ENCODE measurements at regions not wholly inside any gene's neighbourhood (a gene's known extent, or its start where the extent isn't known, plus 50 kb on each side); places are given as distances from the start of the nearest gene placed in this dataset.

DNA sequence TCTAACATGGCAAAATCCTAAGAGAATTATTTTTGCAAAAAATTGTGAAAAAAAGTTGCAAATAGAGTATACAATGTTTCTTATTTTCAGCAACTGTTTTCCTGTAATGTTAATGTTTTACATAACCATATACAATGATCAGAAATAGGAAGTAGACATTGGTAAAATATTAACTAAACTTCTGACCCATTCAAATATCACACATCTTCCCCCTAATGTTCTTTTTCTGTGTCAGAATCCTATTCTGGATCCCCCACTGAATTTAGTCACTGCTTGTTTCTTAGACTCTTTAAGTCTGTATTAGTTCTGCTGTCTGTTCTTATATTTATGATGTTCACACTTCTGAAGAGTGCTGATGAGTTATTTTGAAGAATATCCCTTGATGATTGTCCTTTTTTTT is 62.0 kb downstream of the HFE start:
- no peak for DNase-seq (ENCODE audit: low spot score)
- TF ChIP-seq, protein P1, sequence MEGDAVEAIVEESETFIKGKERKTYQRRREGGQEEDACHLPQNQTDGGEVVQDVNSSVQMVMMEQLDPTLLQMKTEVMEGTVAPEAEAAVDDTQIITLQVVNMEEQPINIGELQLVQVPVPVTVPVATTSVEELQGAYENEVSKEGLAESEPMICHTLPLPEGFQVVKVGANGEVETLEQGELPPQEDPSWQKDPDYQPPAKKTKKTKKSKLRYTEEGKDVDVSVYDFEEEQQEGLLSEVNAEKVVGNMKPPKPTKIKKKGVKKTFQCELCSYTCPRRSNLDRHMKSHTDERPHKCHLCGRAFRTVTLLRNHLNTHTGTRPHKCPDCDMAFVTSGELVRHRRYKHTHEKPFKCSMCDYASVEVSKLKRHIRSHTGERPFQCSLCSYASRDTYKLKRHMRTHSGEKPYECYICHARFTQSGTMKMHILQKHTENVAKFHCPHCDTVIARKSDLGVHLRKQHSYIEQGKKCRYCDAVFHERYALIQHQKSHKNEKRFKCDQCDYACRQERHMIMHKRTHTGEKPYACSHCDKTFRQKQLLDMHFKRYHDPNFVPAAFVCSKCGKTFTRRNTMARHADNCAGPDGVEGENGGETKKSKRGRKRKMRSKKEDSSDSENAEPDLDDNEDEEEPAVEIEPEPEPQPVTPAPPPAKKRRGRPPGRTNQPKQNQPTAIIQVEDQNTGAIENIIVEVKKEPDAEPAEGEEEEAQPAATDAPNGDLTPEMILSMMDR (IDR thresholded peaks at IDR 0.05; ENCODE audit: extremely low read depth, missing control alignments) = no peak

DNA sequence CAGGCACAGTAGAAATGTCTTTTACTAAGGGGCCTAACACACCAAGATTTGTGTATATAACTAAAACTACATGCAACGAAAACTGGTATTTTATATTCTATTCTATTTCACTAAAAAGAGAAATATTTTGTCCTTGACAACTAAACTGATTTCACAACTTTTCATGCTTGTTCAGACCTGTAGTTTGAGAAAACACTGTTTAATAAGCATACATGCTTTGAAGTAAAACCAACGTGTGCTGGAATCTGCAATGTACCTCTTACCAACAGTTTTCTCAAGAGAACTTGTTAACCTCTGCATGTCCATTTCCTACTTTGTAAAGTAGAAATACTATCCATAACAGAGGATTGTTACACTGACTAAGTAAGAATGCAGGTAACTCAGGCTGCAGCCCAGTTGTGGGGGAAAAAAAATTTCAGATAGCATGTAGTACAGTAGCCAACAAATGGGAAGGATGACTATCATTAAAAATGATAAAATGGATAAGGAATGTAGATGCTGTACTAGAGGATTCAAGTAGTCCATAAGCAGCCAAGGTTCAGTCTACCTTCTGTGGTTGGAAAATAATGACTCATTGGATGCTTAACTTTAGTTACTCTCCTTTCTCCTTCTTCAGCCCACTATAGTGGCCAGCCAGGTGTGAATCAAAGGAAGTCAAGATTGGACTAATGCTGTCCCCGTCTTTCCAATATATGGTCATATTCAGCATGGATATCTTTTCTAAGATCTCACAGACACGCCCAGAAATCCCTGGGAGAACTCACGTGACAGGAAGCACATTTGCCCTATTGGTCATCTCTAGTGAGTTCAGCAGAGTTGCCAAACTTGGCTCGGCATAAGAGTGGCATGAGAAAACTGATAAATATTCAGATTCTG is 65.2 kb downstream of the HFE start:
- TF ChIP-seq, protein P1 (IDR thresholded peaks at IDR 0.05; ENCODE audit: extremely low read depth, missing control alignments) = no peak
- DNase-seq (ENCODE audit: low spot score) = no peak

DNA sequence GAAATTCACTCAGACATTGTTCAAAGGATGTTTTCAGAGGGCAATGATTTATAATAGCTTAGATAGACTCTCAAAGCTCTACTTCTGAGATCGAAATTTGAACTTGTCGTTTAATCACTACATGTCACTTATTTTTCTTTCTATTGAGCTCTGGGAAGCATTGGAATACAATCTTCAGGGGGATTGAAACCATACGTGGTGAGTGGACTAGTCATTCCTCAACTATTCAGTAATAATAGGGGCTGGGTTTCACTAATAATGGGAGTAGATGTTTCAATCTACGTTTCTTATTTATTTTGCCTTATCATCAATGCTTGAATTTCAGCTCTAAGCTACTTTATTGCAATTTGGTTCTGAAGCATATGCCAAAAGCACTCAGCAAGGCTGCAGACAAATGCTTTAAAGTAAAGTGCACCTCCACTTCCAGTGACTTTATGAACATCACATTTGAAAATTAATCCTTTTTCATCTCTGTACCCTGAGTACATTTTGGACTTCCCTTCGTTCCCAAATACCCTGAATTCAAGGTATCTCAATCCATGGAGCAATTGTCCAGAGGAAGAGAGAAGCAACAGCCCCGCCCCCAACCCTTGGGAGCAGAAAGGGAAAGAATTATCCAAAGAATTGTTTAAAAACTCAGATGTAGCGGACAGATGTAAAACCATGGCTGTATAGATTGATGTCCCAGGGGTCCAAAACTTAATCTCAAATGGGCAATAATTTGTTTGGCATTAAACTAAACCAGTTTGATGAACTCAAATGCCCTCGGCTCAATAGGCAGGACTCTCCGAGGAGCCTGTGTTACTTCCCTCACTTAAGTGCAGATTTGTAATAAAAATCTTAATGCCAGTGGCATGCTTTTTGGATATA is 68.1 kb downstream of the HFE start:
- DNase-seq (ENCODE audit: low spot score) = no peak

DNA sequence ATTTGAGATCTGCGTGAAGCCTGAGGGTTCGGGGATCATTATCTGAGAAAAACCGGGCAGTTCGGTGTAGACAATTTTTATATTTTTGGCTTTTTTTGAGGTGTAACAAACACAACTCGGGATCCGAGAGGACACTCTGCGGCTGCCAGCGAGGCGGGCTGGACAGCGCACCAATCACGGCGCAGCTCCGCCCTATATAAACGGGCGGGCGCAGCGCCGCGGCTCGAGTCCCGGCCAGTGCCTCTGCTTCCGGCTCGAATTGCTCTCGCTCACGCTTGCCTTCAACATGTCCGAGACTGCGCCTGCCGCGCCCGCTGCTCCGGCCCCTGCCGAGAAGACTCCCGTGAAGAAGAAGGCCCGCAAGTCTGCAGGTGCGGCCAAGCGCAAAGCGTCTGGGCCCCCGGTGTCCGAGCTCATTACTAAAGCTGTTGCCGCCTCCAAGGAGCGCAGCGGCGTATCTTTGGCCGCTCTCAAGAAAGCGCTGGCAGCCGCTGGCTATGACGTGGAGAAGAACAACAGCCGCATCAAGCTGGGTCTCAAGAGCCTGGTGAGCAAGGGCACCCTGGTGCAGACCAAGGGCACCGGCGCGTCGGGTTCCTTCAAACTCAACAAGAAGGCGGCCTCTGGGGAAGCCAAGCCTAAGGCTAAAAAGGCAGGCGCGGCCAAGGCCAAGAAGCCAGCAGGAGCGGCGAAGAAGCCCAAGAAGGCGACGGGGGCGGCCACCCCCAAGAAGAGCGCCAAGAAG is 69.0 kb downstream of the HFE start:
- TF ChIP-seq, protein P1 (IDR thresholded peaks at IDR 0.05; ENCODE audit: extremely low read depth, missing control alignments) = no peak
- peak; percentile 82 for DNase-seq (ENCODE audit: low spot score)

More for the DNA sequence above, 68.1 kb downstream of the HFE start:
- TF ChIP-seq, protein P1 (IDR thresholded peaks at IDR 0.05; ENCODE audit: extremely low read depth, missing control alignments) = no peak

DNA sequence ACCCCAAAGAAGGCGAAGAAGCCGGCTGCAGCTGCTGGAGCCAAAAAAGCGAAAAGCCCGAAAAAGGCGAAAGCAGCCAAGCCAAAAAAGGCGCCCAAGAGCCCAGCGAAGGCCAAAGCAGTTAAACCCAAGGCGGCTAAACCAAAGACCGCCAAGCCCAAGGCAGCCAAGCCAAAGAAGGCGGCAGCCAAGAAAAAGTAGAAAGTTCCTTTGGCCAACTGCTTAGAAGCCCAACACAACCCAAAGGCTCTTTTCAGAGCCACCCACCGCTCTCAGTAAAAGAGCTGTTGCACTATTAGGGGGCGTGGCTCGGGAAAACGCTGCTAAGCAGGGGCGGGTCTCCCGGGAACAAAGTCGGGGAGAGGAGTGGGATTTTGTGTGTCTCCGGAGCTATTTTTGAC is 69.6 kb downstream of the HFE start:
- TF ChIP-seq, protein P1 (IDR thresholded peaks at IDR 0.05; ENCODE audit: extremely low read depth, missing control alignments) = no peak
- no peak for DNase-seq (ENCODE audit: low spot score)

DNA sequence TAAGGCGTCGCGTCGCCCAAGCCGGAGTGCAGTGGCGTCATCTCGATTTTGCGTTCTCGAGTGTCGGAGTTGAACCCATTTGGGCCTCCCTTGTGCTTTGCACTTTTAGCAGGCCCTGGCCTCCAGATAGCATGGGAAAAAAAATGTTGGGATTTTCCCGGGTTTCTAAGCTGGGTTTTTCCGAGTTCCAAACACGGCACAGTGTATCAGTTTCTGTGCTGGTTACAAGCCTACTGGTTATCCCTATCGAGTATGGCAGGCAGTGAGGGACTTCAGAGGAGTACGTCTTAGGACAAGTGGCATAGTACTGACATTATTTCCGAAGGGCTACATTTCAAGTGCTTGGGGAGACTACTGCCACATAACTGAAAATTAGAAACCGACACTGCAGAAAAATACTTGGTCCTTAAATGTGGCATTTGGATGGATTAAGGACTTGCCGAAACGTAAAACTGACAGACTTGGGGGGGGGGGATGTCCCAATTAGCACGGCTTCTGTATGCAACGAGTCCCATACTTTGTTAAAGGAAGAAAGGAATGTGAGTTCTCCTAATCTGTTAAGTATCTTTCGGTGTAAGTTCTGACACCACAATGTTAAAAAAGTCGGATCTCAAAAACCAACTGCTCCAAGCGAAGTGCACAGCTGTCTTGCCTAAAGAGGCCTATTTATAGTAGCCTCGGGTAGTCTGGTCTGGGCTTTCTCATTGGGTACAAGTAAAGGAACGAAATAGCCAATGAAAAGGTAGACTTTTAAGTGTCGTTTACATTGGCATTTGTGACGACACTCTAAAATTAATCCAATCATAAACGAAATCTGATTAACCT is 70.2 kb downstream of the HFE start:
- TF ChIP-seq, protein P1 (IDR thresholded peaks at IDR 0.05; ENCODE audit: extremely low read depth, missing control alignments) = no peak
- peak; percentile 85 for DNase-seq (ENCODE audit: low spot score)
